ENCODE measurements at regions not wholly inside any gene's neighbourhood (a gene's known extent, or its start where the extent isn't known, plus 50 kb on each side); places are given as distances from the start of the nearest gene placed in this dataset.

DNA sequence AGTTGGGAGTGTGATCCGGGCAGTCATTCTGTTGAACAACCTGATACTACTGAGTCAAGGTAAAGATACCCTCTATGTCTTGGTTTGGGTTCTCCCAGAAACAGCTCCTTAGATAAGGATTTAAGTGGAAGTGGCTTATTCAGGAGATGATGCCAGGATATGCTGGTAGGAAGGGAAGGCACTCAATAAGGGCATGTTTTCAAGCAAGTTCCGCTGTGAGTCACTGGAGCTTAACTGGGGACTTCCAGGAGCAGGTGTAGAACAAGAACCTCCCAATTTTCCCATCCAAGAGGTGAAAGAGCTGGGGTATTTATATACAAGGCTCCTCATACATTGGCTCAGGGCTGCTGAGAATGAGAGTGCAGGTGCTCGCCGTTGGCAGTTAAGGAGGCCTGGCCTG lies 218.6 kb downstream of the AKAP7 start:
- TF ChIP-seq POLR2A (IDR thresholded peaks at IDR 0.05) (no peak), CTCF (IDR thresholded peaks at IDR 0.05) (no peak)
